Spleen (tissue), 11 donors: ENCODE measurements at regions not wholly inside any gene's neighbourhood (a gene's known extent, or its start where the extent isn't known, plus 50 kb on each side); places are given as distances from the start of the nearest gene placed in this dataset.

Experiments used
- DNase-seq: peaks from one replicate; pipeline ENCODE4 v3.0.0-alpha.2; 2020
- H3K27ac ChIP-seq, 8 donors: fragments of 200-600 bp; sonication (generic) in 7 of 8; 1 replicate in 4 of 8; 2 replicates in 4 of 8; pipeline versions ENCODE4 v1.5.0 to v1.8.0; 2016 to 2021; ENCODE audit warnings: inconsistent platforms in 4 of 8, mild to moderate bottlenecking in 4 of 8, moderate library complexity in 1 of 8
- H3K27me3 ChIP-seq, 7 donors: fragments of 200-600 bp; sonication (generic) in 6 of 7; replicated peaks in 1 of 7; 1 replicate in 4 of 7; 2 replicates in 3 of 7; pipeline versions ENCODE4 v1.5.0 to v1.8.0; 2016 to 2021; ENCODE audit warnings: inconsistent platforms in 3 of 7, mild to moderate bottlenecking in 1 of 7
- H3K36me3 ChIP-seq, 6 donors: fragments of 200-600 bp; sonication (generic) in 5 of 6; 1 replicate in 4 of 6; 2 replicates in 2 of 6; pipeline versions ENCODE4 v1.5.0 to v1.8.0; 2016 to 2021; ENCODE audit warnings: inconsistent platforms in 2 of 6
- H3K4me1 ChIP-seq, 6 donors: fragments of 200-600 bp; sonication (generic) in 5 of 6; 1 replicate in 3 of 6; 2 replicates in 3 of 6; pipeline versions ENCODE4 v1.5.0 to v1.8.0; 2016 to 2021; ENCODE audit warnings: inconsistent platforms in 3 of 6
- H3K4me3 ChIP-seq, 8 donors: fragments of 200-600 bp; sonication (generic) in 7 of 8; 1 replicate in 4 of 8; 2 replicates in 4 of 8; pipeline versions ENCODE4 v1.5.0 to v1.8.0; 2016 to 2021; ENCODE audit warnings: inconsistent platforms in 4 of 8, mild to moderate bottlenecking in 4 of 8, moderate library complexity in 2 of 8
- H3K9me3 ChIP-seq, 8 donors: fragments of 200-600 bp; sonication (generic) in 7 of 8; 1 replicate in 4 of 8; 2 replicates in 4 of 8; pipeline versions ENCODE4 v1.5.0 to v1.8.0; 2016 to 2021; ENCODE audit warnings: inconsistent platforms in 4 of 8
- POLR2A ChIP-seq, 3 donors: fragments of 450-650 bp; IDR thresholded peaks; one replicate each; pipeline ENCODE4 v1.5.1; 2017; ENCODE audit warnings: antibody characterized with exemption in 3 of 3, mild to moderate bottlenecking in 1 of 3
- POLR2AphosphoS5 ChIP-seq, 3 donors: sonication (generic); formaldehyde crosslinking; IDR thresholded peaks; one replicate each; pipeline ENCODE4 v1.5.1; 2017; ENCODE audit warnings: antibody characterized with exemption in 3 of 3
- WGBS, 5 donors: extraction: QIAGEN DNeasy Blood & Tissue Kit in 3 of 5; methylation state at CpG; one replicate each; pipeline versions ENCODE4 v1.1.5 to v1.1.7; 2013 to 2018; 5-methylcytosine and 5-hydroxymethylcytosine counted together
- intact Hi-C: fragments of 100-400 bp; cut with DNase I; formaldehyde crosslinking; loops from one replicate; pipeline ENCODE4 v1.15.0; 2023; ENCODE audit warnings: low total_unique reads
- TF ChIP-seq, protein P1 (sequence below), 11 experiments: fragments of 200-600 bp in 7 of 11; fragments of 450-650 bp in 4 of 11; sonication (generic) in 4 of 11; IDR thresholded peaks in 8 of 11; conservative IDR thresholded peaks in 3 of 11; 1 replicate in 7 of 11; 2 replicates in 4 of 11; pipeline versions ENCODE4 v1.4.0 to v1.8.0; 2016 to 2021; ENCODE audit warnings: antibody characterized with exemption in 11 of 11, inconsistent platforms in 4 of 11, mild to moderate bottlenecking in 1 of 11
- donor health status: healthy with polysubstance abuse.
- donor health status: DM: no; HTN: no; CAD: no; lungs with moderate emphysema.
- donor health status: DM: no; HTN: no; CAD: no.
- donor health status: Bipolar disorder and iron deficiency.
- donor health status: healthy.
- donor health status: DM: no; HTN: no; CAD: no.
- donor health status: DM: yes; HTN: yes; CAD: no.

DNA sequence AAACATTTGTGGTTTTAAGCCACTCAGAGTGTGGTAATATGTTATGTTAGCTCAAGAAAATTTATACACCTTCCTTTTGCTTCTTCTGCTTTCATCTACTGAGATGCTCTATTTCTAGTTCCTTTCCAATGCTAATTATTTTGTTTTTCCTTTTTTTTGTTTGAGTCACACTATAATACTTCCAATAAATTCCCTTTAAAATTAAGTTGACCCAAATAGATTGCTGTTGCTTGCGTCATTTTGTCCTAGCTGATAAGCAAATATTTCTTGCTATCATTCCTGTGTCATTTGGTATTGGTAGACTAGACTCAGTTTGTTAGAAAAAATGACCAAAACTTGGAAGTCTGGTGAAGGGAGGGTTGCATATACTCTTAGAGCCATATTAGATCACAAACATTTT, 437.0 kb upstream of the CNTN6 start:
- TF ChIP-seq POLR2A (IDR thresholded peaks at IDR 0.05) = no peak
- TF ChIP-seq POLR2AphosphoS5 (IDR thresholded peaks at IDR 0.05) = no peak
- TF ChIP-seq, protein P1, sequence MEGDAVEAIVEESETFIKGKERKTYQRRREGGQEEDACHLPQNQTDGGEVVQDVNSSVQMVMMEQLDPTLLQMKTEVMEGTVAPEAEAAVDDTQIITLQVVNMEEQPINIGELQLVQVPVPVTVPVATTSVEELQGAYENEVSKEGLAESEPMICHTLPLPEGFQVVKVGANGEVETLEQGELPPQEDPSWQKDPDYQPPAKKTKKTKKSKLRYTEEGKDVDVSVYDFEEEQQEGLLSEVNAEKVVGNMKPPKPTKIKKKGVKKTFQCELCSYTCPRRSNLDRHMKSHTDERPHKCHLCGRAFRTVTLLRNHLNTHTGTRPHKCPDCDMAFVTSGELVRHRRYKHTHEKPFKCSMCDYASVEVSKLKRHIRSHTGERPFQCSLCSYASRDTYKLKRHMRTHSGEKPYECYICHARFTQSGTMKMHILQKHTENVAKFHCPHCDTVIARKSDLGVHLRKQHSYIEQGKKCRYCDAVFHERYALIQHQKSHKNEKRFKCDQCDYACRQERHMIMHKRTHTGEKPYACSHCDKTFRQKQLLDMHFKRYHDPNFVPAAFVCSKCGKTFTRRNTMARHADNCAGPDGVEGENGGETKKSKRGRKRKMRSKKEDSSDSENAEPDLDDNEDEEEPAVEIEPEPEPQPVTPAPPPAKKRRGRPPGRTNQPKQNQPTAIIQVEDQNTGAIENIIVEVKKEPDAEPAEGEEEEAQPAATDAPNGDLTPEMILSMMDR (IDR thresholded peaks at IDR 0.05 in 8 of 11, conservative IDR thresholded peaks at IDR 0.05 in 3 of 11) = no peak
- intact Hi-C loops = no loop called here
- WGBS, 5 donors = 82 to 95% (median 85%) methylated on average over 1 of the region's 1 CpG

DNA sequence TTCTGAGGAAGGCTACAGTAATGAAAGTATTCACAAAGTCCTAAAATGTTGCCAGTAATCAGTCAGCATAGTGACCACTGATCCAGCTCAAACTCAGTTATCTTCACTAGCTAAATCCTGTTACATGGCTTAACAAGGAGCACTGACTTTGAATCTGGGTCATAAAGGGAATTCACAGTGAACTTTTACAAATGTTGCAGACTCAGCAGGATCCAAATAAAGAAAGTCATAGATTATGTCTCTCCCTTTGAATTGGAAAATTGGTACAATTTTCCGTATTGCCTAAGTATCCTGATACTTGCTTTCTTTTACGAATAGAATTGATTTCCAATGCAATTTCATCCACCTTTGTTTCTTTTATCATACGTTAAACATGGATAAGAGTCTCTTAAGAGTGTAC, 431.5 kb upstream of the CNTN6 start:
- Histone ChIP-seq H3K36me3 (no peaks in the 10 kb centered on the region), H3K4me3 (no peak overlapping the region), H3K27ac (no peak overlapping the region), H3K9me3 (no peaks in the 10 kb centered on the region), H3K4me1 (no peaks in the 10 kb centered on the region), H3K27me3 (no peaks in the 10 kb centered on the region)
- TF ChIP-seq POLR2AphosphoS5 (IDR thresholded peaks at IDR 0.05) (no peak), POLR2A (IDR thresholded peaks at IDR 0.05) (no peak)
- TF ChIP-seq, protein P1 (IDR thresholded peaks at IDR 0.05 in 8 of 11, conservative IDR thresholded peaks at IDR 0.05 in 3 of 11) = no peak
- no peak for DNase-seq
- intact Hi-C loops = no loop called here
- 74 to 92% (median 85%) methylated on average over 3 of the region's 3 CpGs for WGBS, 5 donors

More for the DNA sequence above, 437.0 kb upstream of the CNTN6 start:
- Histone ChIP-seq H3K4me1 (no peaks in the 10 kb centered on the region), H3K9me3 (peaks cover 0 to 7% (median 0%) of the 10 kb centered on the region in 8 donors), H3K4me3 (no peak overlapping the region), H3K27ac (no peak overlapping the region), H3K36me3 (no peaks in the 10 kb centered on the region), H3K27me3 (no peaks in the 10 kb centered on the region)
- DNase-seq = no peak

DNA sequence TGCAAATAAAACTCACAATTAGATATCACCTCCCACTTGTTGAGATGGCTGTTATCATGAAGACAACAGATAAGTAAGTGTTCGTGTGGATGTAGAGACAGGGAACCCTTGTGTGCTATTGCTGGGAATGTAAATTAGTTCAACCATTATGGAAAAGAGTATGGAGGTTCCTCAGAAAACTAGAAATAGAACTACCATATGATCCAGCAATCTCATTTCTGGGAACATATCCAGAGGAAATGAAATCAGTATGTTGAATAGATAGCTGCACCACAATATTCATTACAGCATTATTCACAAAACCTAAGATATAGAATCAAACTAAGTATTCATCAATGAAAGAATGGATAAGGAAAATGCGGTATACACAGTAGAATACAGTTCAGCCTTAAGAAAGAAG, 418.7 kb upstream of the CNTN6 start:
- DNase-seq = no peak
- intact Hi-C loops = no loop called here
- TF ChIP-seq POLR2AphosphoS5 (IDR thresholded peaks at IDR 0.05) = no peak
- TF ChIP-seq, protein P1 (IDR thresholded peaks at IDR 0.05 in 8 of 11, conservative IDR thresholded peaks at IDR 0.05 in 3 of 11) = no peak
- TF ChIP-seq POLR2A (IDR thresholded peaks at IDR 0.05) = no peak
- Histone ChIP-seq H3K27ac (no peak overlapping the region), H3K36me3 (no peaks in the 10 kb centered on the region), H3K27me3 (no peaks in the 10 kb centered on the region), H3K9me3 (peaks cover 0 to 16% (median 11%) of the 10 kb centered on the region in 8 donors), H3K4me3 (no peak overlapping the region), H3K4me1 (no peaks in the 10 kb centered on the region)
- WGBS, 5 donors = 82 to 94% (median 83%) methylated on average over 2 of the region's 2 CpGs

DNA sequence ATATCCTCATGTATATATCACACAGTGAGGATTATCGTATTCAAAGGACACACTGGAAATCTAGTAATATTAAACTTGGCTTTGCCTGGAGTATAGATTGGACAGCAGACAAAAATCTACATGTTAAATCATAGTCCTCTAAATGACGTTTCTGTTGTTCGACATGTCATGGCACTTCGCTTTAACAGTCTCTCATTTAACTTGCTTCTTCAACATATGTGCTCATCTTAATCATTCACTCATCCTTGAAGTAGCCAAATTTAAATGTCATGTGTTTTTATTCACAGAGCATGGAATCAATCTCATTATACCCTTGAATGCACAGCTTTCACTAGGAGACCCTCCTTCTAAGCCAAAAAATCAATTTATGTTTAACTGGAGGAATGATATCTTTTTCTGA, 417.0 kb upstream of the CNTN6 start:
- H3K36me3 ChIP-seq = no peaks in the 10 kb centered on the region
- H3K4me1 ChIP-seq = no peaks in the 10 kb centered on the region
- WGBS, 5 donors = 78 to 87% (median 84%) methylated on average over 4 of the region's 4 CpGs
- H3K9me3 ChIP-seq = peaks cover 0 to 16% (median 9%) of the 10 kb centered on the region in 8 donors
- H3K27me3 ChIP-seq = no peaks in the 10 kb centered on the region
- DNase-seq = no peak
- no peak overlapping the region for H3K4me3 ChIP-seq
- intact Hi-C loops = no loop called here
- H3K27ac ChIP-seq = no peak overlapping the region
- no peak for TF ChIP-seq POLR2A (IDR thresholded peaks at IDR 0.05)
- TF ChIP-seq, protein P1 (IDR thresholded peaks at IDR 0.05 in 8 of 11, conservative IDR thresholded peaks at IDR 0.05 in 3 of 11) = no peak
